Neural cell (in vitro differentiated cells): ENCODE measurements at regions not wholly inside any gene's neighbourhood (a gene's known extent, or its start where the extent isn't known, plus 50 kb on each side); places are given as distances from the start of the nearest gene placed in this dataset.

Source experiments
- H2AFZ ChIP-seq: fragments of 200-600, 300-800 bp; sonication (generic), shearing (Covaris generic); 2 replicates; pipeline ENCODE4 v1.6.0; 2014; ENCODE audit warnings: low read depth, mild to moderate bottlenecking, antibody characterized with exemption, low read length, moderate library complexity
- H3F3A ChIP-seq: fragments of 200-600 bp; shearing (Covaris generic); 2 replicates; pipeline ENCODE4 v1.6.1; 2016; ENCODE audit warnings: mild to moderate bottlenecking, moderate library complexity, mixed read lengths, antibody characterized with exemption, low read length; ENCODE audit not compliant: insufficient read depth, poor library complexity, severe bottlenecking
- H3K27ac ChIP-seq: fragments of 200-600, 300-800 bp; sonication (generic), shearing (Covaris generic); 2 replicates; pipeline ENCODE4 v1.5.1; 2014; ENCODE audit warnings: mild to moderate bottlenecking, low read length, moderate library complexity
- H3K27me3 ChIP-seq: fragments of 300-800, 200-600 bp; sonication (generic), shearing (Covaris generic); 2 replicates; pipeline ENCODE4 v1.6.0; 2014; ENCODE audit warnings: mild to moderate bottlenecking, low read depth, low read length, moderate library complexity; ENCODE audit not compliant: insufficient read depth
- H3K36me3 ChIP-seq: fragments of 300-800, 200-600 bp; sonication (generic), shearing (Covaris generic); 2 replicates; pipeline ENCODE4 v1.5.1; 2014; ENCODE audit warnings: mild to moderate bottlenecking, antibody characterized with exemption, low read length, moderate library complexity; ENCODE audit not compliant: insufficient read depth
- H3K4me2 ChIP-seq: fragments of 300-800, 200-600 bp; sonication (generic), shearing (Covaris generic); 2 replicates; pipeline ENCODE4 v1.6.0; 2014; ENCODE audit warnings: mild to moderate bottlenecking, low read length
- H3K4me3 ChIP-seq: fragments of 300-800, 200-600 bp; sonication (generic), shearing (Covaris generic); 2 replicates; pipeline ENCODE4 v1.5.1; 2014; ENCODE audit warnings: mild to moderate bottlenecking, low read length, moderate library complexity
- H3K79me2 ChIP-seq: fragments of 200-600 bp; shearing (Covaris generic); replicated peaks from 2 replicates; pipeline ENCODE4 v1.6.0; 2014; ENCODE audit warnings: mild to moderate bottlenecking, low read length, moderate library complexity; ENCODE audit not compliant: insufficient read depth
- H3K9ac ChIP-seq: fragments of 300-800, 200-600 bp; sonication (generic), shearing (Covaris generic); 2 replicates; pipeline ENCODE4 v1.6.1; 2016; ENCODE audit warnings: mild to moderate bottlenecking, low read length, mixed read lengths
- H3K9me2 ChIP-seq: fragments of 200-600 bp; shearing (Covaris generic); 2 replicates; pipeline ENCODE4 v1.6.1; 2016; ENCODE audit warnings: mild to moderate bottlenecking, low read length, mixed read lengths; ENCODE audit not compliant: insufficient read depth
- H3K9me3 ChIP-seq: fragments of 200-600, 300-800 bp; sonication (generic), shearing (Covaris generic); 2 replicates; pipeline ENCODE4 v1.6.1; 2016; ENCODE audit warnings: mild to moderate bottlenecking, mixed run types, low read length, moderate library complexity, mixed read lengths
- H4K20me1 ChIP-seq: fragments of 200-600 bp; shearing (Covaris generic); 2 replicates; pipeline ENCODE4 v1.6.1; 2016; ENCODE audit warnings: mild to moderate bottlenecking, mixed run types; ENCODE audit not compliant: insufficient read depth
- EP300 ChIP-seq: fragments of 450-650 bp; conservative IDR thresholded peaks from 2 replicates; pipeline ENCODE4 v1.6.1; 2014; ENCODE audit warnings: antibody characterized with exemption, mild to moderate bottlenecking, moderate library complexity; ENCODE audit not compliant: poor library complexity, severe bottlenecking
- EZH2 ChIP-seq: fragments of 200-600, 300-800 bp; shearing (Covaris generic), sonication (generic); IDR thresholded peaks from 2 replicates; pipeline ENCODE4 v1.6.1; 2014; ENCODE audit warnings: antibody characterized with exemption, low read length, borderline replicate concordance, mild to moderate bottlenecking; ENCODE audit not compliant: insufficient read depth, poor library complexity, severe bottlenecking
- MXI1 ChIP-seq: fragments of 450-650 bp; conservative IDR thresholded peaks from 2 replicates; pipeline ENCODE4 v1.6.1; 2014; ENCODE audit warnings: antibody characterized with exemption, mild to moderate bottlenecking; ENCODE audit not compliant: poor library complexity, severe bottlenecking
- POLR2AphosphoS5 ChIP-seq: IDR thresholded peaks from 2 replicates; pipeline ENCODE4 v1.6.1; 2012
- RAD21 ChIP-seq: fragments of 450-650 bp; conservative IDR thresholded peaks from 2 replicates; pipeline ENCODE4 v1.6.1; 2014; ENCODE audit warnings: antibody characterized with exemption, mild to moderate bottlenecking, moderate library complexity
- REST ChIP-seq: IDR thresholded peaks from 2 replicates; pipeline ENCODE4 v1.6.1; 2012; ENCODE audit warnings: borderline replicate concordance
- SMC3 ChIP-seq: fragments of 450-650 bp; conservative IDR thresholded peaks from 2 replicates; pipeline ENCODE4 v1.6.1; 2014; ENCODE audit warnings: antibody characterized with exemption, mild to moderate bottlenecking, moderate library complexity; ENCODE audit not compliant: poor library complexity
- TAF1 ChIP-seq: IDR thresholded peaks from 2 replicates; pipeline ENCODE4 v1.6.1; 2012; ENCODE audit warnings: low read depth
- TF ChIP-seq, protein P1 (sequence below): fragments of 450-650 bp; IDR thresholded peaks from 2 replicates; pipeline ENCODE4 v1.5.1; 2014; ENCODE audit warnings: antibody characterized with exemption, mild to moderate bottlenecking, moderate library complexity; ENCODE audit not compliant: poor library complexity, severe bottlenecking

DNA sequence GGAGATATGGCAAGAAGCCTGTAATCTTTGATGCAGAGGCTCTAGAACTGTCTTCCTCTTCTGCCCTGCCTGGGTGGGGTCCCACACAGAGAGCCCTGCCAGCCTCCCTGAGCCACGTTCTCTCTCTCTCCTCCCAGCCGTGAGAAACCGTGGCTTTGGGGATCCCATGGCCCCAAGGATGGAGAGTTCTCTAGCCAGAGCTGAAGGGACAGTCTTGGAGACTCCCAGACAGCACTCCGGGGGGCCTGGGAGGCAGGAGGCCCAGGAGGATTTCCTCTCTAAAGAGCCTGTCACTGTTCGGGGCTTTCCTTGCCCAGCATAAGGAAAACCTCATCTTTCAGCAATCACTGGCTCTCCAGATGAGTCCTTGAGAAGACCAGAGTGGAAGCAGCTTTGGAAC, 227.1 kb downstream of the ARHGAP12 start:
- TF ChIP-seq RAD21 (no peak), SMC3 (no peak), TAF1 (no peak), MXI1 (no peak), EZH2 (no peak), EP300 (no peak), POLR2AphosphoS5 (no peak), REST (no peak)
- TF ChIP-seq, protein P1, sequence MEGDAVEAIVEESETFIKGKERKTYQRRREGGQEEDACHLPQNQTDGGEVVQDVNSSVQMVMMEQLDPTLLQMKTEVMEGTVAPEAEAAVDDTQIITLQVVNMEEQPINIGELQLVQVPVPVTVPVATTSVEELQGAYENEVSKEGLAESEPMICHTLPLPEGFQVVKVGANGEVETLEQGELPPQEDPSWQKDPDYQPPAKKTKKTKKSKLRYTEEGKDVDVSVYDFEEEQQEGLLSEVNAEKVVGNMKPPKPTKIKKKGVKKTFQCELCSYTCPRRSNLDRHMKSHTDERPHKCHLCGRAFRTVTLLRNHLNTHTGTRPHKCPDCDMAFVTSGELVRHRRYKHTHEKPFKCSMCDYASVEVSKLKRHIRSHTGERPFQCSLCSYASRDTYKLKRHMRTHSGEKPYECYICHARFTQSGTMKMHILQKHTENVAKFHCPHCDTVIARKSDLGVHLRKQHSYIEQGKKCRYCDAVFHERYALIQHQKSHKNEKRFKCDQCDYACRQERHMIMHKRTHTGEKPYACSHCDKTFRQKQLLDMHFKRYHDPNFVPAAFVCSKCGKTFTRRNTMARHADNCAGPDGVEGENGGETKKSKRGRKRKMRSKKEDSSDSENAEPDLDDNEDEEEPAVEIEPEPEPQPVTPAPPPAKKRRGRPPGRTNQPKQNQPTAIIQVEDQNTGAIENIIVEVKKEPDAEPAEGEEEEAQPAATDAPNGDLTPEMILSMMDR: no peak
- H3K27me3 ChIP-seq: no peaks in the 10 kb centered on the region
- H3F3A ChIP-seq: no peaks in the 10 kb centered on the region
- H3K4me3 ChIP-seq: no peak overlapping the region
- H3K79me2 ChIP-seq: no peaks in the 10 kb centered on the region
- H3K27ac ChIP-seq: no peak overlapping the region
- H3K9ac ChIP-seq: no peak overlapping the region
- H4K20me1 ChIP-seq: no peaks in the 10 kb centered on the region
- no peaks in the 10 kb centered on the region for H3K9me3 ChIP-seq
- no peak overlapping the region for H2AFZ ChIP-seq
- H3K9me2 ChIP-seq: no peaks in the 10 kb centered on the region
- H3K36me3 ChIP-seq: no peaks in the 10 kb centered on the region
- H3K4me2 ChIP-seq: no peak overlapping the region

DNA sequence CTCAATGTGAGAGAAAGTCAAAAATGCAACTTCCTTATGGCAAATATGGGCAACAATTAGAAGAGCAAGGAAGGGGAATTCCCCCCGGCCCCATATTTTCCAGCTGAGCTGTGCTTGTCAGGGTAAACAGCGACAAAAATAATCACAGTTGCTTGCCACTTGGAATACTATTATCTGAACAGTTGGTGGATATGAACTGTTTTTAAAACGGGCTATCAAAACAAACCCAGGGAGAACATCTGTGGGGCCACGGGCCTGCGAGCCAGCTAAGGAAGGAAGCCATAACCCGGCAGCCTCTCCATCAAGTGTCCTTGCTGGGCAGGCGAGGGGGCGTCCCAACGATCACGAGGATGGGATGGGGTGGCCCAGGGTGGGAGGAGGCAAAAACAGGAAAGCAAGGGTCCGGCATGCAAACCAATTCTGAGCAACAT, 228.4 kb downstream of the ARHGAP12 start:
- Histone ChIP-seq H3K27ac (no peak overlapping the region), H3K9ac (no peak overlapping the region), H3K4me2 (no peak overlapping the region), H3K9me2 (no peaks in the 10 kb centered on the region), H3K79me2 (no peaks in the 10 kb centered on the region), H3K4me3 (no peak overlapping the region), H4K20me1 (no peaks in the 10 kb centered on the region), H3F3A (no peaks in the 10 kb centered on the region), H3K36me3 (no peaks in the 10 kb centered on the region), H3K27me3 (no peaks in the 10 kb centered on the region), H3K9me3 (no peaks in the 10 kb centered on the region), H2AFZ (no peak overlapping the region)
- TF ChIP-seq, protein P1: no peak
- no peak for TF ChIP-seq SMC3
- no peak for TF ChIP-seq TAF1
- no peak for TF ChIP-seq RAD21
- no peak for TF ChIP-seq EZH2
- TF ChIP-seq POLR2AphosphoS5: no peak
- TF ChIP-seq EP300: no peak
- TF ChIP-seq REST: no peak
- no peak for TF ChIP-seq MXI1
